ENCODE measurements at regions not wholly inside any gene's neighbourhood (a gene's known extent, or its start where the extent isn't known, plus 50 kb on each side); places are given as distances from the start of the nearest gene placed in this dataset.

DNA sequence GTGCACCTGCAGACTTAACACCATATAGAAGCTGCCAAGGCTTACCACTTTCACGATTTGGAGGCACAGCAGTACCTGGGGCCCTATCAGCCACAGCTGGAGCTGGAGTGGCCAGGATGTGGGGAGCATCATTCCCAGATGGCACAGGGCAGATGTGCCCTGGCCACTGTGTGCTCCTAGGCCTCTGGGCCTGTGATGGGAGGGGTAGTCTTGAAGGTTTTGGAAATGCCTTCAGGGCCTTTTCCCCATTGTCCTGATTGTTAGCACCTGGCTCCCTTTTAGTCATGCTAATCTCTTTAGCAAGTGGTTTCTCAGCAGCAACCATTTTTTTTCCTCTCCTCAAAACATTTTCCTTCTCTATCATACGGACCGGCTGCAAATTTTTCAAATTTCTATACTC is 490.2 kb downstream of the RAB28 start:
- no peak for TF ChIP-seq EZH2 (IDR thresholded peaks at IDR 0.05; ENCODE audit: low read length)
- Histone ChIP-seq H3K79me2 (ENCODE audit: control insufficient read depth, insufficient read depth, low read length) (no peaks in the 10 kb centered on the region), H3K4me1 (ENCODE audit: control insufficient read depth, extremely low read depth, insufficient read depth, low read length) (no peaks in the 10 kb centered on the region), H4K20me1 (ENCODE audit: control insufficient read depth, extremely low read depth, insufficient read depth, low read length) (no peaks in the 10 kb centered on the region), H3K9me1 (ENCODE audit: control insufficient read depth, extremely low read depth, insufficient read depth, low read length) (no peaks in the 10 kb centered on the region), H2AFZ (ENCODE audit: control insufficient read depth, low read length) (no peak overlapping the region), H3K9ac (ENCODE audit: control insufficient read depth, extremely low read depth, insufficient read depth, low read length) (no peak overlapping the region), H3K4me2 (ENCODE audit: control insufficient read depth, extremely low read depth, insufficient read depth, low read depth, low read length) (no peak overlapping the region), H3K9me3 (ENCODE audit: control insufficient read depth, low read depth, low read length) (no peaks in the 10 kb centered on the region), H3K27me3 (ENCODE audit: control insufficient read depth, extremely low read depth, insufficient read depth, low read length) (no peaks in the 10 kb centered on the region), H3K36me3 (ENCODE audit: control insufficient read depth in 2 of 2, extremely low read depth in 1 of 2, insufficient read depth in 2 of 2, low read length in 2 of 2) (no peaks in the 10 kb centered on the region), H3K27ac (ENCODE audit: control insufficient read depth, insufficient read depth, low read length) (no peak overlapping the region), H3K4me3 (ENCODE audit: control insufficient read depth in 2 of 3, extremely low read depth in 1 of 3, insufficient read depth in 2 of 3, low read depth in 1 of 3, low read length in 3 of 3) (no peak overlapping the region)
- FAIRE-seq (no peak), DNase-seq (ENCODE audit: low read depth, low spot score) (no peak)
- dilution Hi-C loops (cut with MboI; ENCODE audit: extremely low pct_ligation_motif_present, low sequenced_read_pairs): no loop called here

DNA sequence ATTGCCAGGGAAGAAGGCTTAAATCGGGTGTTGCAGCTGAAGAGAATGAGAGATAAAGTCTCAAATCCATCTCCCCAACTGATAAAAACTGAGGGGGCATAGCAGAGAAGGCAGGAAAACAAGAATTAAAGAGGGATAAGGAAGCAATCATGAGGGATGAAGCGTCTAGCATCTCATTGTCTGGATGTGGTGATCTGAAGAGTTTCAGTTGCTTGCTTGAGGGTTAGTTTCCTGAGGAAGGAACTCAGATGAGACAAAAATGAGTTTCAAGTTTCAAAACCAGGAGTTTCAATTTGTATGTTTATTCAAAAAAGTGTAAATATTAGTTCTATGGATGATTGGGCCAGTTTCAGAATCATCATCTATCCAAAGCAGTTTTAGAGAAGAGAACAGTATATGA is 496.9 kb downstream of the RAB28 start:
- H4K20me1 ChIP-seq (ENCODE audit: control insufficient read depth, extremely low read depth, insufficient read depth, low read length): no peaks in the 10 kb centered on the region
- no peaks in the 10 kb centered on the region for H3K4me1 ChIP-seq (ENCODE audit: control insufficient read depth, extremely low read depth, insufficient read depth, low read length)
- no peak overlapping the region for H2AFZ ChIP-seq (ENCODE audit: control insufficient read depth, low read length)
- H3K36me3 ChIP-seq (ENCODE audit: control insufficient read depth in 2 of 2, extremely low read depth in 1 of 2, insufficient read depth in 2 of 2, low read length in 2 of 2): no peaks in the 10 kb centered on the region
- dilution Hi-C loops (cut with MboI; ENCODE audit: extremely low pct_ligation_motif_present, low sequenced_read_pairs): no loop called here
- FAIRE-seq (no peak), DNase-seq (ENCODE audit: low read depth, low spot score) (no peak)
- no peak overlapping the region for H3K4me3 ChIP-seq (ENCODE audit: control insufficient read depth in 2 of 3, extremely low read depth in 1 of 3, insufficient read depth in 2 of 3, low read depth in 1 of 3, low read length in 3 of 3)
- no peak overlapping the region for H3K27ac ChIP-seq (ENCODE audit: control insufficient read depth, insufficient read depth, low read length)
- TF ChIP-seq, protein P1, sequence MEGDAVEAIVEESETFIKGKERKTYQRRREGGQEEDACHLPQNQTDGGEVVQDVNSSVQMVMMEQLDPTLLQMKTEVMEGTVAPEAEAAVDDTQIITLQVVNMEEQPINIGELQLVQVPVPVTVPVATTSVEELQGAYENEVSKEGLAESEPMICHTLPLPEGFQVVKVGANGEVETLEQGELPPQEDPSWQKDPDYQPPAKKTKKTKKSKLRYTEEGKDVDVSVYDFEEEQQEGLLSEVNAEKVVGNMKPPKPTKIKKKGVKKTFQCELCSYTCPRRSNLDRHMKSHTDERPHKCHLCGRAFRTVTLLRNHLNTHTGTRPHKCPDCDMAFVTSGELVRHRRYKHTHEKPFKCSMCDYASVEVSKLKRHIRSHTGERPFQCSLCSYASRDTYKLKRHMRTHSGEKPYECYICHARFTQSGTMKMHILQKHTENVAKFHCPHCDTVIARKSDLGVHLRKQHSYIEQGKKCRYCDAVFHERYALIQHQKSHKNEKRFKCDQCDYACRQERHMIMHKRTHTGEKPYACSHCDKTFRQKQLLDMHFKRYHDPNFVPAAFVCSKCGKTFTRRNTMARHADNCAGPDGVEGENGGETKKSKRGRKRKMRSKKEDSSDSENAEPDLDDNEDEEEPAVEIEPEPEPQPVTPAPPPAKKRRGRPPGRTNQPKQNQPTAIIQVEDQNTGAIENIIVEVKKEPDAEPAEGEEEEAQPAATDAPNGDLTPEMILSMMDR (optimal IDR thresholded peaks at IDR 0.05 in 1 of 3, IDR thresholded peaks at IDR 0.05 in 1 of 3, conservative IDR thresholded peaks at IDR 0.05 in 1 of 3; ENCODE audit: extremely low read depth in 1 of 3, insufficient read depth in 2 of 3, low read length in 3 of 3): no peak
- no peak for TF ChIP-seq EZH2 (IDR thresholded peaks at IDR 0.05; ENCODE audit: low read length)
- H3K4me2 ChIP-seq (ENCODE audit: control insufficient read depth, extremely low read depth, insufficient read depth, low read depth, low read length): no peak overlapping the region
- no peaks in the 10 kb centered on the region for H3K9me1 ChIP-seq (ENCODE audit: control insufficient read depth, extremely low read depth, insufficient read depth, low read length)
- H3K9me3 ChIP-seq (ENCODE audit: control insufficient read depth, low read depth, low read length): no peaks in the 10 kb centered on the region
- H3K27me3 ChIP-seq (ENCODE audit: control insufficient read depth, extremely low read depth, insufficient read depth, low read length): no peaks in the 10 kb centered on the region
- H3K9ac ChIP-seq (ENCODE audit: control insufficient read depth, extremely low read depth, insufficient read depth, low read length): no peak overlapping the region
- no peaks in the 10 kb centered on the region for H3K79me2 ChIP-seq (ENCODE audit: control insufficient read depth, insufficient read depth, low read length)

DNA sequence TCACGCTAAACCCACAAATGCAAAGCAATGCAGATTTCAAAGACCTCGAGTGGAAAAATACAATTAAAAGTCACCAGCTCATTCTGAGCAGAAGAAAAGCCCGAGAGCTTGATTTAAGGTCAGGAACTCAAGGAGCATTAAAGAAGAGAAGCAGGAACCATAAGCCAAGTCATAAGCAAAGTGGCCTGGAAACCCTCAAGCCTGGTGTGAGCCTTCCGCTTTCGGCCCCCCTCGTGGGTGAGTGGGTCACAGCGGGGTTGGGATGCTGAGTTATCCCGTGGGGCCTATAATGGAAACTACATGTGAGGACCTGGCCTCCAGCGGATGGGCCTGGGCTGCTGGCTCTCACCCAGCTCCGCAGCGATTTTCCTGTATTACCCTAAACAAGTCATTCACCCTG is 504.3 kb downstream of the RAB28 start:
- Histone ChIP-seq H3K4me2 (ENCODE audit: control insufficient read depth, extremely low read depth, insufficient read depth, low read depth, low read length) (no peak overlapping the region), H3K4me3 (ENCODE audit: control insufficient read depth in 2 of 3, extremely low read depth in 1 of 3, insufficient read depth in 2 of 3, low read depth in 1 of 3, low read length in 3 of 3) (no peak overlapping the region), H4K20me1 (ENCODE audit: control insufficient read depth, extremely low read depth, insufficient read depth, low read length) (no peaks in the 10 kb centered on the region), H2AFZ (ENCODE audit: control insufficient read depth, low read length) (no peak overlapping the region), H3K9me1 (ENCODE audit: control insufficient read depth, extremely low read depth, insufficient read depth, low read length) (no peaks in the 10 kb centered on the region), H3K36me3 (ENCODE audit: control insufficient read depth in 2 of 2, extremely low read depth in 1 of 2, insufficient read depth in 2 of 2, low read length in 2 of 2) (no peaks in the 10 kb centered on the region), H3K4me1 (ENCODE audit: control insufficient read depth, extremely low read depth, insufficient read depth, low read length) (no peaks in the 10 kb centered on the region), H3K9ac (ENCODE audit: control insufficient read depth, extremely low read depth, insufficient read depth, low read length) (no peak overlapping the region), H3K27ac (ENCODE audit: control insufficient read depth, insufficient read depth, low read length) (no peak overlapping the region), H3K27me3 (ENCODE audit: control insufficient read depth, extremely low read depth, insufficient read depth, low read length) (no peaks in the 10 kb centered on the region), H3K9me3 (ENCODE audit: control insufficient read depth, low read depth, low read length) (no peaks in the 10 kb centered on the region), H3K79me2 (ENCODE audit: control insufficient read depth, insufficient read depth, low read length) (no peaks in the 10 kb centered on the region)
- FAIRE-seq: no peak
- TF ChIP-seq EZH2 (IDR thresholded peaks at IDR 0.05; ENCODE audit: low read length): no peak
- TF ChIP-seq, protein P1 (optimal IDR thresholded peaks at IDR 0.05 in 1 of 3, IDR thresholded peaks at IDR 0.05 in 1 of 3, conservative IDR thresholded peaks at IDR 0.05 in 1 of 3; ENCODE audit: extremely low read depth in 1 of 3, insufficient read depth in 2 of 3, low read length in 3 of 3): no peak
- DNase-seq (ENCODE audit: low read depth, low spot score): no peak
- dilution Hi-C loops (cut with MboI; ENCODE audit: extremely low pct_ligation_motif_present, low sequenced_read_pairs): no loop called here

Data from keratinocyte (primary cell).